IPS-NIHi7 (cell line): ENCODE measurements at regions not wholly inside any gene's neighbourhood (a gene's known extent, or its start where the extent isn't known, plus 50 kb on each side); places are given as distances from the start of the nearest gene placed in this dataset.
A peak's percentile ranks its signal among the peaks of the same experiment; 100 is the strongest.
"Not testable (repeated sequence)": the region's sequence is repeated elsewhere in the genome, so short reads cannot be mapped to it uniquely, and the experiment has no call there.

Source experiments
- DNase-seq: peaks from one replicate; pipeline ENCODE4 v3.0.0; 2012; ENCODE audit warnings: mixed read lengths; ENCODE audit errors: extremely low spot score

DNA sequence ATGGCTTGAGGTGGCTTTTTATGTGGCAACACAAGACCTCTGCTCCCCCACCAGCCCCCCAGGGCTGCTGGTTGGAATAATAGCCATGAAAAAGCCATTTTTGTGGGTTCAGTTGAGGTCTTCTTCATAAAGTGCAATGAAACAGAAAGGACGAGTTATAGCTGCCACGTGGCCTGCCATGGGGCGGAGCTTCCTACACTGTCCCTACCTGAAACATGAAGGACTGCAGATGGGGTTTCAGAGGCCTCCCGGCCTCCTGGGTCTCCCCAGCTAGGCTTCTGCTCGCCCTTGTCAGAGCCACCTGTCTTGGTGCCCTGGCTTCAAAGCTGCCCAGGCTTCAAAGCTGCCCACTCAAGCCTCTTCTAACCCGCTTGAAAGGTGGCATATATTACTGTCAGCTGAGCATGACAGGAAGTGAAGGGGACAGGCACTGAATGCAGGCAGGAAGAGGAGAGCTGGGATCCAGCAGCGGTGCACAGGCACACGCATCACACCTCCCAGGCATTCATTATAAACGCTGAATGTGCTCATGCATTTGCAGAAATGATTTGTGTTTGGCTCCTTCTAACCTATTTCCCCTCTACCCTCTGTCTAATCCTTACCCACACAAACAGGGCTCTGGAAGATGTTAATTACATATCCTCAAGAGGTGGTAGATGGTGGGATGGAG, 245.9 kb upstream of the PODXL start:
- DNase-seq: no peak

DNA sequence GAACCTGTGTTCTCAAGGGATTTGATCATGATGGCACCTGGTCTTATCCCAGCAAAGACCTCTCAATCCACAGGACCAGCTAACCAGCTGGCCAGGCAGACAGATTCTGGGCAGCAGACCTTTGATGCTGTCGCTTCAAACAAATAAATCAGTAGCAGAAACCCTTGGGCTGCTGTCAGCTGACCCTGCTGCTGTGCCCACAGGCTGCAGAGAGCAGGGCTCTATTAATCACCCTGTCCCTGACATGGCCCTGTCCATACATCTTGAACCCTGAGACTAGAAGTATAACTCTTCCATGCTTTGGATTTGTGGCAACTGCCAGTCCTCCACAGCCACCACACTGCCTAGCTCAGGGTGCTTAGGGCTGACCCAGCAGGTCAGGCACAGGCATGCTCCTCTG, 244.1 kb upstream of the PODXL start:
- no peak for DNase-seq

GRCh38 chr7:131800008-131800407, 243.6 kb upstream of the PODXL start:
- DNase-seq: no peak

DNA sequence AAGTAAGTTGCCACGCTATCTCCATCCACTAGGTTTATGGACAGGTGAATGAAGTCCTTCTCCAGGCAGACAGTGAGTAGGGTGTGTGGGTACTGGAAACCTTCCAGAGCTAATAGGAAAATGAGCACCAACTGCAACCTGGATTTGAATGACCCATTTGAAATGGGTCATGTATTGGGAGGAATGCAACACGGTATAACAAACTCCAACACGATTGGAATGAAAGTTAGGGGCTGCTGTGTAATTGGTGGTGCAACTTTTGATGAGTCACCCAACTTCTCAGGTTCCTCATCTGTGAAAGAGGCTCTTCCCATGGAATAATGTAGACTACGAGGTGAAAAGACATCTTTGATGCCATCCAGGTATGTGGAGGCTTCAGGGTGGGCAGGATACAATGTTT, 241.4 kb upstream of the PODXL start:
- DNase-seq: no peak

- DNase-seq: no peak
Measured at GRCh38 chr7:131795400-131795799, 239.0 kb upstream of the PODXL start.

GRCh38 chr7:131792311-131792710, 235.9 kb upstream of the PODXL start:
- DNase-seq: no peak

- no peak for DNase-seq
Measured at GRCh38 chr7:131787101-131787500, 230.7 kb upstream of the PODXL start.

DNA sequence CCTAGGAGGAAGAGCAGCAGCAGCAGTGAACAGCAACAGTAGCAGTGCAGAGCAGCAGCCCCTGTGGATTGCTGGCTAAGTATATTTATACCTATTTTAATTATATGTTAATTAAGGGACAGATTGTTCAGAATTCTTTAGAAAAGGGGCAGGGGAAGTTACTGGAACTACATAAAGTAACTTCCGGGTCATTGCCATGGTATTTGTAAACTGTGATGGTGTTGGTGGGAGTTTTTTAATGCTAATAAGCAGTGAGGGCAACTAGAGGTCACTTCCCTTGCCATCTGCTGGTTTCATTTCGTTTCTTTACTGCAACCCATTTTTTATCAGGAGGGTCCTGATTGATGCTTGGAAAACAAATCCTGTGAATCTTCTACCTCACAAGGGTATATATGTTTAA, 229.8 kb upstream of the PODXL start:
- no peak for DNase-seq

DNA sequence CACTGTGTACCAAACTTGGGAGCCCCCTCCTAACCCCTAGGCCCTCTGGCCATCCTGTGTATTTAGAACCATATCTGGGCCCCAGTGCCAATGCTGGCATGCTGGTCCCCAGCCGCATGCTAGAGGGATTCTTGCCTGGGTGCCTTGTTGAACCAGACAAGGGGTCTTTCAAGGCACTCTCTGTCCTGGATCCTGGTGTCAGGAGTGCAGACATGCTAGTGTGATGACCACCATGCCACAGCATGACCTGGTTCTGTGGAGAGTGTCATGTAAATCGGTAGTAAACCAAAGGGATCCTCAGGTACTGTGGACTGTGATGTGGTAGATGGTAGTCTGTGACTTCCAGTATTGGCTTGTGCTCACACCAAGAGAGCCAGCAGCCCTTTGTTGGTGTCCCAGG, 222.2 kb upstream of the PODXL start:
- no peak for DNase-seq

GRCh38 chr7:131774419-131775220, 218.2 kb upstream of the PODXL start:
- peak; percentile 56 for DNase-seq

DNA sequence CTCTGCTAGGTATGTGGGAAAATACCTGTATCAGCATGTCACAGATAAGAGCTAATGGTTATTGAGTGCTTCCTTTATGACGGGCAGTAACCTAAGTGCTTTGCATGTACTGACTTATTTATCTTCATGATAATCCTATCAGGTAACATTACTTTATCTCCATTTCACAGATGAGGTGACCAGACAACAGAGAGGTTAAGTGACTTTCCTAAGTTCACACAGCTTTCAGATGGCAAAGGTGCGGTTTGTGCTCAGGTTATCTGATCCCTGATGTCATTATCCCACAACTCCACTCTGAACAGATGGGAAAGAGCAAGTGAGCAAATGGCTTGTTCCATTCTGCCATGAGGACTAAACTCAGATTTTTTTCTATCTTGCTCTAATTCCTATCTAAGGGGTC, 217.0 kb upstream of the PODXL start:
- no peak for DNase-seq

DNA sequence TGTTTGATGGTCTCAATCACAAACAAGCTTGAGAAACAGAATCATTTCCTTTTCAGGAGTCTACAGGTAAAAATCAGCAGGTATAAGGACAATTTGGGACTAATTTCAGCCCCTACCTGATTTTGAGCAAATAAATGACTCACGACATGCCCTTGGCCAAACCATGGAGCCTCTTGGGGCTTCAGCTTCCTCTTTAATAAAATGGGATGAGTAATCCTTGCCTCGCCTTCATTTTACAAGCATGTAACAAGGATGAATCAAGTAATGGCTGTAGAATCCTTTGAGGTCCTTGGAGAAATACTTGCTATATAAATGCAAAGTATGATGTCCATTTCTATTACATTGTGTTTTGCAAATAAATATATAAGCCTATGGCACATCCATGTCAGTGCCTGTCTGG, 212.8 kb upstream of the PODXL start:
- no peak for DNase-seq

GRCh38 chr7:131767591-131767990, 211.2 kb upstream of the PODXL start:
- no peak for DNase-seq

DNA sequence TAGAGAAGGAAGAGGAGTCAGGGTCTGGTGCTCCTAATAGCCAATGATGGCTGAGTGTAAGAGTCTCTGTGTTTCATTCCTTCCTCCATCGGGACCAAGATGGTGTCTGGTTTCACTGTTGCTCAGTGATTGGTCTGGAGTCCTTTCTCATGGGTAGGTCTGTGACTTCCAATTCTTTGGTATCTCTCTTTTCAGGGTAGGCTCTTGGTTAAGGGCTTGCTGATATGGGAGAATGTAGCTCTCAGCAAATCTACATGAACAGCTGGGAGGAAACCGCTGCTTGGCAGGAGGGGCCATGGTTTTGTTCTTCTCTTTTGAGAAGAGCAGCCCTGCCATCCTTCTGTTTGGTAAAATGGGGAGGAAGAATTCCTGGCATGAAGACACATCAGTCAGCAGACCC, 209.1 kb upstream of the PODXL start:
- no peak for DNase-seq

GRCh38 chr7:131764143-131764775, 207.8 kb upstream of the PODXL start:
- DNase-seq: no peak

DNA sequence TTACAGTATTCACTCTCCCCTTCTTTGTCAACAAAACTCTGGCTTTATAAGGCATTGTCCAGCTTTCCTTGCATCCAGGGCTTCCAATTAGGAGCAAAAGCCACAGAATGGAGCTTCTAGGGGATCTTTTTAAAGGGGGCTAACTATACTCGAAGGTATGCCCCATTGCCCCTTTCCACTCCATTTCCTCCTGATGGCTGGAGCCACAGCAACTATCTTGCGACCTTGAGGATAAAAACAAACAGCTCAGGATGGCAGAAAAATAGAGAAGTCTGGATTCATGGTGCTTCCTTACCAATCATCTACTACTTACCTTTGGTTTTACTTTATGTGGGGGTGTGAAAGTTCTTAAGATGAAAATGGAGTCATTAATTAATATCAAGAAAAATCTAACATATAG, 206.3 kb upstream of the PODXL start:
- DNase-seq: no peak

DNA sequence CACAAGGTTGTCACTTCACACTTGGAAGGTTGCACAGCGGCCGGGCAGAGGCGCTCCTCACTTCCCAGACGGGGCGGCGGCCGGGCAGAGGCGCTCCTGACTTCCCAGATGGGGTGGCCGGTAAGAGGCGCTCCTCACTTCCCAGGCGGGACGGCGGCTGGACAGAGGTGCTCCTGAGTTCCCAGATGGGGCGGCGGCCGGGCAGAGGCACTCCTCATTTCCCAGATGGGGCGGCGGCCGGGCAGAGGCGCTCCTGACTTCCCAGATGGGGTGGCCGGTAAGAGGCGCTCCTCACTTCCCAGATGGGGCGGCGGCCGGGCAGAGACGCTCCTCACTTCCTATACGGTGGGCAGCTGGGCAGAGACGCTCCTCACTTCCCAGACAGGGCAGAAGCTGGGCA, 199.4 kb upstream of the PODXL start:
- DNase-seq: not testable (repeated sequence)

DNA sequence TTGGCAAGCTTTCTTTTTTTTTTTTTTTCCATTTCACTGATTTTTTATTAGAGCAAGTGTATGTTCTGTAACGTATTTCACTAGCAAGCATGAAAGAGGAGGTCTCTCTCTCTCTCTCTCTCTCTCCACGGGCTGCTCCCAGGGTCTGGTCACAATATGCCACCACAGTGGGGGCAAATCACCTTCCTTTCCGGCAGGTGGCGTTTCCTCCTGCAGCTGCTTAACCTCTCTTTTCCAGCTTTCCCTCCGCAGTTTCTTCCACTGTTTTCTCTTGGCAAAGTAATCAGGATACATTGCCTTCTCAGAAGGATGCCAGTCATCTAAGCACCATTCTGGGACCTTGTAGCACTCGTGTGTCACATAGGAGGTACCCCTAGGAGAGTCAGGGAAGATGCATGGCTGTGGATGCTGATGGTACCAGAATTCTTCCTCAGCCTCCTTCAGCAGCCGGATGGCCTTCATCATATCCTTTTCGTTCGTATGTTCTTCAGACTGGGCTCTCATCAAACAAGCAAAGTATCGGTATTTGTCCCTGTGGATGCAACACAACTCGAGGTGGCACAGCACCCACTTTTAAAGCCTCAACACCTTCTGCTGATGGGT, 197.3 kb upstream of the PODXL start:
- DNase-seq: peak; percentile 71

GRCh38 chr7:131747658-131748232, 191.3 kb upstream of the PODXL start:
- DNase-seq: no peak

GRCh38 chr7:131745390-131746248, 189.2 kb upstream of the PODXL start:
- DNase-seq: peak; percentile 76

- no peak for DNase-seq
Measured at GRCh38 chr7:131741446-131741845, 185.0 kb upstream of the PODXL start.
